Tibial artery (tissue), 4 donors: ENCODE measurements at regions not wholly inside any gene's neighbourhood (a gene's known extent, or its start where the extent isn't known, plus 50 kb on each side); places are given as distances from the start of the nearest gene placed in this dataset.

Experiments used
- DNase-seq, 2 donors: peaks; one replicate each; pipeline ENCODE4 v3.0.0-alpha.2; 2019
- H3K27ac ChIP-seq, 2 donors: fragments of 200-600 bp; sonication (generic) in 1 of 2; 1 replicate in 1 of 2; 2 replicates in 1 of 2; pipeline ENCODE4 v1.5.1; 2018 to 2019; ENCODE audit warnings: mild to moderate bottlenecking in 1 of 2
- H3K27me3 ChIP-seq, 2 donors: fragments of 200-600 bp; sonication (generic) in 1 of 2; one replicate each; pipeline versions ENCODE4 v1.5.1 to v1.6.0; 2016 to 2019
- H3K36me3 ChIP-seq, 3 donors: fragments of 200-600 bp; sonication (generic) in 2 of 3; one replicate each; pipeline ENCODE4 v1.5.1; 2016 to 2019; ENCODE audit warnings: mild to moderate bottlenecking in 2 of 3
- H3K4me1 ChIP-seq, 4 donors: fragments of 200-600 bp; sonication (generic) in 2 of 4; 1 replicate in 3 of 4; 2 replicates in 1 of 4; pipeline ENCODE4 v1.5.1; 2016 to 2019
- H3K4me3 ChIP-seq, 2 donors: fragments of 200-600 bp; sonication (generic) in 1 of 2; 1 replicate in 1 of 2; 2 replicates in 1 of 2; pipeline ENCODE4 v1.5.1; 2018 to 2019; ENCODE audit warnings: mild to moderate bottlenecking in 2 of 2
- H3K9me3 ChIP-seq, 3 donors: fragments of 200-600 bp; sonication (generic) in 1 of 3; one replicate each; pipeline ENCODE4 v1.5.1; 2016 to 2019
- CTCF ChIP-seq, 2 experiments: fragments of 200-600 bp in 1 of 2; fragments of 450-650 bp in 1 of 2; IDR thresholded peaks; one replicate each; pipeline ENCODE4 v1.5.1; 2017 to 2019; ENCODE audit warnings: antibody characterized with exemption in 2 of 2, mild to moderate bottlenecking in 1 of 2, moderate library complexity in 1 of 2
- intact Hi-C: fragments of 100-400 bp; cut with DNase I; formaldehyde crosslinking; loops from one replicate; pipeline ENCODE4 v1.15.0; 2023; ENCODE audit warnings: low total_unique reads

GRCh38 chr16:26330654-26331053 lies 638.9 kb downstream of the HS3ST4 start:
- Histone ChIP-seq H3K4me1 (no peaks in the 10 kb centered on the region), H3K27me3 (no peaks in the 10 kb centered on the region), H3K36me3 (no peaks in the 10 kb centered on the region), H3K27ac (no peak overlapping the region), H3K9me3 (no peaks in the 10 kb centered on the region), H3K4me3 (no peak overlapping the region)
- intact Hi-C loops: no loop called here
- no peak for TF ChIP-seq CTCF (IDR thresholded peaks at IDR 0.05)
- no peak for DNase-seq

GRCh38 chr16:26334218-26335111 lies 642.7 kb downstream of the HS3ST4 start:
- intact Hi-C loops: no loop called here
- TF ChIP-seq CTCF (IDR thresholded peaks at IDR 0.05): no peak
- H3K9me3 ChIP-seq: no peaks in the 10 kb centered on the region
- no peaks in the 10 kb centered on the region for H3K4me1 ChIP-seq
- no peak overlapping the region for H3K4me3 ChIP-seq
- H3K27ac ChIP-seq: no peak overlapping the region
- no peaks in the 10 kb centered on the region for H3K27me3 ChIP-seq
- H3K36me3 ChIP-seq: no peaks in the 10 kb centered on the region
- DNase-seq: no peak

- Histone ChIP-seq H3K4me3 (no peak overlapping the region), H3K27me3 (no peaks in the 10 kb centered on the region), H3K9me3 (no peaks in the 10 kb centered on the region), H3K36me3 (no peaks in the 10 kb centered on the region), H3K27ac (no peak overlapping the region), H3K4me1 (no peaks in the 10 kb centered on the region)
- intact Hi-C loops: no loop called here
- no peak for DNase-seq
- TF ChIP-seq CTCF (IDR thresholded peaks at IDR 0.05): no peak
Observed at GRCh38 chr16:26335236-26335853, 643.6 kb downstream of the HS3ST4 start.

GRCh38 chr16:26342621-26343020 lies 650.9 kb downstream of the HS3ST4 start:
- DNase-seq: no peak
- H3K27ac ChIP-seq: no peak overlapping the region
- H3K4me1 ChIP-seq: no peaks in the 10 kb centered on the region
- no peaks in the 10 kb centered on the region for H3K36me3 ChIP-seq
- TF ChIP-seq CTCF (IDR thresholded peaks at IDR 0.05): no peak
- no peak overlapping the region for H3K4me3 ChIP-seq
- intact Hi-C loops: no loop called here
- H3K27me3 ChIP-seq: no peaks in the 10 kb centered on the region
- H3K9me3 ChIP-seq: no peaks in the 10 kb centered on the region

GRCh38 chr16:26344240-26344776 lies 652.5 kb downstream of the HS3ST4 start:
- Histone ChIP-seq H3K27ac (no peak overlapping the region), H3K36me3 (no peaks in the 10 kb centered on the region), H3K4me3 (no peak overlapping the region), H3K9me3 (no peaks in the 10 kb centered on the region), H3K4me1 (no peaks in the 10 kb centered on the region), H3K27me3 (peaks cover 0 to 2% of the 10 kb centered on the region in 2 donors)
- TF ChIP-seq CTCF (IDR thresholded peaks at IDR 0.05): no peak
- intact Hi-C loops: no loop called here
- no peak for DNase-seq
